ENCODE measurements at regions not wholly inside any gene's neighbourhood (a gene's known extent, or its start where the extent isn't known, plus 50 kb on each side); places are given as distances from the start of the nearest gene placed in this dataset.

DNA sequence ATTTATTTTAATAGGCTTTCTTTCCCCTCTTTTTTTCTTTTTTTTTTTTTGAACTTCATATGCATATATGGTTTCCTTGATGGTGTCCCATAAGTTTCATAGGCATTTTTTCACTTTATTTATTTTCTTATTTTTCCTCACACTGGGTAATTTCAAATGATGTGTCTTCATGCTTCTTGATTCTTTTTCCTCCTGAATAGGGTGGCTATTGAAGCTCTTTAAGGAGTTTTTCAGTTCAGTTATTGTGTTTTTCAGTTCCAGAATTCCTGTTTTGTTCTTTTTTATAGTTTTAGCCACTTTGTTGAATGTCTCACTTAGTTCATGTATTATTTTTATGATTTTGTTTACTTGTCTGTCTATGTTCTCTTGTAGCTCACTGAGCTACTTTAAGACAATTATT lies 273.2 kb downstream of the NFKBIZ start:
- TF ChIP-seq, protein P1, sequence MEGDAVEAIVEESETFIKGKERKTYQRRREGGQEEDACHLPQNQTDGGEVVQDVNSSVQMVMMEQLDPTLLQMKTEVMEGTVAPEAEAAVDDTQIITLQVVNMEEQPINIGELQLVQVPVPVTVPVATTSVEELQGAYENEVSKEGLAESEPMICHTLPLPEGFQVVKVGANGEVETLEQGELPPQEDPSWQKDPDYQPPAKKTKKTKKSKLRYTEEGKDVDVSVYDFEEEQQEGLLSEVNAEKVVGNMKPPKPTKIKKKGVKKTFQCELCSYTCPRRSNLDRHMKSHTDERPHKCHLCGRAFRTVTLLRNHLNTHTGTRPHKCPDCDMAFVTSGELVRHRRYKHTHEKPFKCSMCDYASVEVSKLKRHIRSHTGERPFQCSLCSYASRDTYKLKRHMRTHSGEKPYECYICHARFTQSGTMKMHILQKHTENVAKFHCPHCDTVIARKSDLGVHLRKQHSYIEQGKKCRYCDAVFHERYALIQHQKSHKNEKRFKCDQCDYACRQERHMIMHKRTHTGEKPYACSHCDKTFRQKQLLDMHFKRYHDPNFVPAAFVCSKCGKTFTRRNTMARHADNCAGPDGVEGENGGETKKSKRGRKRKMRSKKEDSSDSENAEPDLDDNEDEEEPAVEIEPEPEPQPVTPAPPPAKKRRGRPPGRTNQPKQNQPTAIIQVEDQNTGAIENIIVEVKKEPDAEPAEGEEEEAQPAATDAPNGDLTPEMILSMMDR (IDR thresholded peaks at IDR 0.05 in 2 of 3, conservative IDR thresholded peaks at IDR 0.05 in 1 of 3; ENCODE audit: control insufficient read depth in 2 of 3, extremely low read depth in 1 of 3, insufficient read depth in 1 of 3, low read depth in 3 of 3, low read length in 3 of 3) = no peak
- TF ChIP-seq RCOR1 (conservative IDR thresholded peaks at IDR 0.05; ENCODE audit: low read depth, low read length) (no peak), REST (IDR thresholded peaks at IDR 0.05; ENCODE audit: low read depth, low read length) (no peak), SMARCA5 (IDR thresholded peaks at IDR 0.05) (no peak)
- TF ChIP-seq, protein P2, sequence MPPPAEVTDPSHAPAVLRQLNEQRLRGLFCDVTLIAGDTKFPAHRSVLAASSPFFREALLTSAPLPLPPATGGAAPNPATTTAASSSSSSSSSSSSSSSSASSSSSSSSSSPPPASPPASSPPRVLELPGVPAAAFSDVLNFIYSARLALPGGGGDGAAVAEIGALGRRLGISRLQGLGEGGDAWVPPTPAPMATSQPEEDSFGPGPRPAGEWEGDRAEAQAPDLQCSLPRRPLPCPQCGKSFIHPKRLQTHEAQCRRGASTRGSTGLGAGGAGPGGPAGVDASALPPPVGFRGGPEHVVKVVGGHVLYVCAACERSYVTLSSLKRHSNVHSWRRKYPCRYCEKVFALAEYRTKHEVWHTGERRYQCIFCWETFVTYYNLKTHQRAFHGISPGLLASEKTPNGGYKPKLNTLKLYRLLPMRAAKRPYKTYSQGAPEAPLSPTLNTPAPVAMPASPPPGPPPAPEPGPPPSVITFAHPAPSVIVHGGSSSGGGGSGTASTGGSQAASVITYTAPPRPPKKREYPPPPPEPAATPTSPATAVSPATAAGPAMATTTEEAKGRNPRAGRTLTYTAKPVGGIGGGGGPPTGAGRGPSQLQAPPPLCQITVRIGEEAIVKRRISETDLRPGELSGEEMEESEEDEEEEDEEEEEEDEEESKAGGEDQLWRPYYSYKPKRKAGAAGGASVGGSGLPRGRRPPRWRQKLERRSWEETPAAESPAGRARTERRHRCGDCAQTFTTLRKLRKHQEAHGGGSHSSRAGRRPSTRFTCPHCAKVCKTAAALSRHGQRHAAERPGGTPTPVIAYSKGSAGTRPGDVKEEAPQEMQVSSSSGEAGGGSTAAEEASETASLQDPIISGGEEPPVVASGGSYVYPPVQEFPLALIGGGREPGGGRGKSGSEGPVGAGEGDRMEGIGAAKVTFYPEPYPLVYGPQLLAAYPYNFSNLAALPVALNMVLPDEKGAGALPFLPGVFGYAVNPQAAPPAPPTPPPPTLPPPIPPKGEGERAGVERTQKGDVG (CRISPR knock-in tag; IDR thresholded peaks at IDR 0.05) = no peak
- TF ChIP-seq, protein P3, sequence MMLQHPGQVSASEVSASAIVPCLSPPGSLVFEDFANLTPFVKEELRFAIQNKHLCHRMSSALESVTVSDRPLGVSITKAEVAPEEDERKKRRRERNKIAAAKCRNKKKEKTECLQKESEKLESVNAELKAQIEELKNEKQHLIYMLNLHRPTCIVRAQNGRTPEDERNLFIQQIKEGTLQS (IDR thresholded peaks at IDR 0.05; ENCODE audit: borderline replicate concordance, extremely low read depth, low read depth, low read length) = no peak
